Tibial artery (tissue), 4 donors: ENCODE measurements at regions not wholly inside any gene's neighbourhood (a gene's known extent, or its start where the extent isn't known, plus 50 kb on each side); places are given as distances from the start of the nearest gene placed in this dataset.
"Not testable (repeated sequence)": the region's sequence is repeated elsewhere in the genome, so short reads cannot be mapped to it uniquely, and the experiment has no call there.

Experiments used
- DNase-seq, 2 donors: peaks; one replicate each; pipeline ENCODE4 v3.0.0-alpha.2; 2019
- H3K27ac ChIP-seq, 2 donors: fragments of 200-600 bp; sonication (generic) in 1 of 2; 1 replicate in 1 of 2; 2 replicates in 1 of 2; pipeline ENCODE4 v1.5.1; 2018 to 2019; ENCODE audit warnings: mild to moderate bottlenecking in 1 of 2
- H3K27me3 ChIP-seq, 2 donors: fragments of 200-600 bp; sonication (generic) in 1 of 2; one replicate each; pipeline versions ENCODE4 v1.5.1 to v1.6.0; 2016 to 2019
- H3K36me3 ChIP-seq, 3 donors: fragments of 200-600 bp; sonication (generic) in 2 of 3; one replicate each; pipeline ENCODE4 v1.5.1; 2016 to 2019; ENCODE audit warnings: mild to moderate bottlenecking in 2 of 3
- H3K4me1 ChIP-seq, 4 donors: fragments of 200-600 bp; sonication (generic) in 2 of 4; 1 replicate in 3 of 4; 2 replicates in 1 of 4; pipeline ENCODE4 v1.5.1; 2016 to 2019
- H3K4me3 ChIP-seq, 2 donors: fragments of 200-600 bp; sonication (generic) in 1 of 2; 1 replicate in 1 of 2; 2 replicates in 1 of 2; pipeline ENCODE4 v1.5.1; 2018 to 2019; ENCODE audit warnings: mild to moderate bottlenecking in 2 of 2
- H3K9me3 ChIP-seq, 3 donors: fragments of 200-600 bp; sonication (generic) in 1 of 3; one replicate each; pipeline ENCODE4 v1.5.1; 2016 to 2019
- CTCF ChIP-seq, 2 experiments: fragments of 200-600 bp in 1 of 2; fragments of 450-650 bp in 1 of 2; IDR thresholded peaks; one replicate each; pipeline ENCODE4 v1.5.1; 2017 to 2019; ENCODE audit warnings: antibody characterized with exemption in 2 of 2, mild to moderate bottlenecking in 1 of 2, moderate library complexity in 1 of 2
- intact Hi-C: fragments of 100-400 bp; cut with DNase I; formaldehyde crosslinking; loops from one replicate; pipeline ENCODE4 v1.15.0; 2023; ENCODE audit warnings: low total_unique reads

- Histone ChIP-seq H3K27me3 (no peaks in the 10 kb centered on the region), H3K4me1 (no peaks in the 10 kb centered on the region), H3K9me3 (no peaks in the 10 kb centered on the region), H3K4me3 (no peak overlapping the region), H3K27ac (no peak overlapping the region), H3K36me3 (no peaks in the 10 kb centered on the region)
- intact Hi-C loops: no loop called here
- TF ChIP-seq CTCF (IDR thresholded peaks at IDR 0.05): no peak
- no peak for DNase-seq
Measured at GRCh38 chr14:81613341-81614045, 79.8 kb upstream of the SEL1L start.

GRCh38 chr14:81614302-81614701 is 80.6 kb upstream of the SEL1L start:
- H3K36me3 ChIP-seq, DNase-seq, H3K9me3 ChIP-seq, intact Hi-C loops, H3K4me1 ChIP-seq, H3K4me3 ChIP-seq, H3K27me3 ChIP-seq, H3K27ac ChIP-seq: not testable (repeated sequence)

- Histone ChIP-seq H3K27me3 (no peaks in the 10 kb centered on the region), H3K4me1 (no peaks in the 10 kb centered on the region), H3K9me3 (no peaks in the 10 kb centered on the region), H3K36me3 (no peaks in the 10 kb centered on the region), H3K27ac (no peak overlapping the region), H3K4me3 (no peak overlapping the region)
- intact Hi-C loops: no loop called here
- no peak for TF ChIP-seq CTCF (IDR thresholded peaks at IDR 0.05)
- DNase-seq: no peak
Measured at GRCh38 chr14:81618695-81619094, 85.0 kb upstream of the SEL1L start.

GRCh38 chr14:81619816-81620215 is 86.2 kb upstream of the SEL1L start:
- intact Hi-C loops: no loop called here
- Histone ChIP-seq H3K9me3 (no peaks in the 10 kb centered on the region), H3K27me3 (no peaks in the 10 kb centered on the region), H3K27ac (no peak overlapping the region), H3K36me3 (no peaks in the 10 kb centered on the region), H3K4me3 (no peak overlapping the region), H3K4me1 (no peaks in the 10 kb centered on the region)
- DNase-seq: no peak
- TF ChIP-seq CTCF (IDR thresholded peaks at IDR 0.05): no peak

GRCh38 chr14:81623771-81624396 is 90.2 kb upstream of the SEL1L start:
- H3K27ac ChIP-seq, DNase-seq, H3K4me3 ChIP-seq, H3K36me3 ChIP-seq, H3K27me3 ChIP-seq, intact Hi-C loops, H3K9me3 ChIP-seq, H3K4me1 ChIP-seq: not testable (repeated sequence)

- H3K4me3 ChIP-seq: no peak overlapping the region
- DNase-seq: no peak
- no peak overlapping the region for H3K27ac ChIP-seq
- peak; percentile 46 to 61 for TF ChIP-seq CTCF (IDR thresholded peaks at IDR 0.05)
- no peaks in the 10 kb centered on the region for H3K27me3 ChIP-seq
- H3K4me1 ChIP-seq: no peaks in the 10 kb centered on the region
- no peaks in the 10 kb centered on the region for H3K36me3 ChIP-seq
- intact Hi-C loops: no loop called here
- H3K9me3 ChIP-seq: no peaks in the 10 kb centered on the region
Measured at GRCh38 chr14:81625343-81625742, 91.7 kb upstream of the SEL1L start.
